GM18873 (cell line): ENCODE measurements at regions not wholly inside any gene's neighbourhood (a gene's known extent, or its start where the extent isn't known, plus 50 kb on each side); places are given as distances from the start of the nearest gene placed in this dataset.

Experiments
- ATAC-seq: cut with Tn5 transposase; IDR thresholded peaks from one replicate; pipeline ENCODE4 v1.9.1; 2021; ENCODE audit warnings: mild to moderate bottlenecking, moderate library complexity, moderate number of reproducible peaks; ENCODE audit not compliant: unreplicated experiment, low FRiP score

GRCh38 chr16:73217654-73218053 lies 169.7 kb upstream of the ZFHX3 start:
- no peak for ATAC-seq

- ATAC-seq: no peak
Measured at GRCh38 chr16:73216932-73217331, 169.0 kb upstream of the ZFHX3 start.

- ATAC-seq: no peak
Measured at GRCh38 chr16:73215678-73216377, 167.9 kb upstream of the ZFHX3 start.

- no peak for ATAC-seq
Measured at GRCh38 chr16:73214825-73215677, 167.1 kb upstream of the ZFHX3 start.

GRCh38 chr16:73213732-73214455 lies 166.0 kb upstream of the ZFHX3 start:
- ATAC-seq: no peak

GRCh38 chr16:73212431-73212830 lies 164.5 kb upstream of the ZFHX3 start:
- ATAC-seq: no peak

GRCh38 chr16:73210686-73211085 lies 162.8 kb upstream of the ZFHX3 start:
- no peak for ATAC-seq

- ATAC-seq: no peak
Measured at GRCh38 chr16:73210084-73210483, 162.2 kb upstream of the ZFHX3 start.

- no peak for ATAC-seq
Measured at GRCh38 chr16:73209190-73209589, 161.3 kb upstream of the ZFHX3 start.

GRCh38 chr16:73206151-73206707 lies 158.3 kb upstream of the ZFHX3 start:
- ATAC-seq: no peak

- no peak for ATAC-seq
Measured at GRCh38 chr16:73205153-73205886, 157.4 kb upstream of the ZFHX3 start.

GRCh38 chr16:73204359-73205152 lies 156.6 kb upstream of the ZFHX3 start:
- ATAC-seq: no peak

- ATAC-seq: no peak
Measured at GRCh38 chr16:73202161-73202729, 154.3 kb upstream of the ZFHX3 start.

- ATAC-seq: no peak
Measured at GRCh38 chr16:73199214-73199613, 151.3 kb upstream of the ZFHX3 start.

- no peak for ATAC-seq
Measured at GRCh38 chr16:73198481-73198880, 150.6 kb upstream of the ZFHX3 start.

GRCh38 chr16:73197598-73197997 lies 149.7 kb upstream of the ZFHX3 start:
- no peak for ATAC-seq

- no peak for ATAC-seq
Measured at GRCh38 chr16:73196670-73197069, 148.7 kb upstream of the ZFHX3 start.

- no peak for ATAC-seq
Measured at GRCh38 chr16:73193464-73193863, 145.5 kb upstream of the ZFHX3 start.

GRCh38 chr16:73192232-73192894 lies 144.4 kb upstream of the ZFHX3 start:
- no peak for ATAC-seq
